Caco-2 (cell line): ENCODE measurements at regions not wholly inside any gene's neighbourhood (a gene's known extent, or its start where the extent isn't known, plus 50 kb on each side); places are given as distances from the start of the nearest gene placed in this dataset.

Source experiments
- BruUV-seq: library from RNA; stranded (reverse); fragments of 400-500 nt; replicated peaks from 2 replicates; lab custom pipeline; 2021; lab: Mats Ljungman, UMichigan
- CTCF ChIA-PET: fragments of 300-600 bp; sonication (Branson Sonifier 250); formaldehyde crosslinking; loops from one replicate; lab custom pipeline; 2022; ENCODE audit warnings: antibody characterized with exemption; lab: Charles Lee
- POLR2A ChIA-PET: fragments of 300-600 bp; sonication (Branson Sonifier 250); formaldehyde crosslinking; loops from one replicate; lab custom pipeline; 2022; ENCODE audit warnings: antibody characterized with exemption; lab: Charles Lee
- DNase-seq, 2 experiments: peaks; one replicate each; pipeline versions ENCODE4 v3.0.0 to v3.0.0-alpha.2; 2020 to 2022
- H3K27me3 ChIP-seq: replicated peaks from 2 replicates; pipeline ENCODE4 v1.6.0; 2011; ENCODE audit warnings: low read length; ENCODE audit not compliant: control insufficient read depth, insufficient read depth
- H3K36me3 ChIP-seq: 2 replicates; pipeline ENCODE4 v1.5.1; 2011; ENCODE audit warnings: low read length; ENCODE audit not compliant: control insufficient read depth, insufficient read depth
- H3K4me1 ChIP-seq: fragments of 250-450 bp; sonication (Bioruptor Pico); 2 replicates; pipeline ENCODE4 v1.5.1; 2020; ENCODE audit warnings: mild to moderate bottlenecking
- H3K4me3 ChIP-seq: 2 replicates; pipeline ENCODE4 v1.5.1; 2011; ENCODE audit warnings: low read depth, mild to moderate bottlenecking, control low read depth, low read length
- H3K9me3 ChIP-seq: fragments of 250-450 bp; sonication (Bioruptor Pico); 2 replicates; pipeline ENCODE4 v1.5.1; 2020; ENCODE audit warnings: mild to moderate bottlenecking, moderate library complexity
- H3K27ac Mint-ChIP-seq: one replicate; pipeline ENCODE4 v1.8.0; 2022; ENCODE audit warnings: mixed read lengths; ENCODE audit not compliant: unreplicated experiment
- H3K27me3 Mint-ChIP-seq: one replicate; pipeline ENCODE4 v1.8.0; 2022; ENCODE audit warnings: mixed read lengths; ENCODE audit not compliant: insufficient read depth, unreplicated experiment
- H3K36me3 Mint-ChIP-seq: one replicate; pipeline ENCODE4 v1.8.0; 2022; ENCODE audit warnings: mild to moderate bottlenecking, mixed read lengths; ENCODE audit not compliant: insufficient read depth, unreplicated experiment
- H3K4me1 Mint-ChIP-seq: one replicate; pipeline ENCODE4 v1.8.0; 2022; ENCODE audit warnings: low read depth, mixed read lengths; ENCODE audit not compliant: unreplicated experiment
- H3K4me3 Mint-ChIP-seq: one replicate; pipeline ENCODE4 v1.8.0; 2022; ENCODE audit warnings: mild to moderate bottlenecking, moderate library complexity, mixed read lengths; ENCODE audit not compliant: unreplicated experiment
- H3K9me3 Mint-ChIP-seq: one replicate; pipeline ENCODE4 v1.8.0; 2022; ENCODE audit warnings: mixed read lengths; ENCODE audit not compliant: unreplicated experiment
- CTCF ChIP-seq, 2 experiments: fragments of 200-600 bp in 1 of 2; IDR thresholded peaks; 1 replicate in 1 of 2; 2 replicates in 1 of 2; pipeline versions ENCODE4 v1.5.1 to v1.8.0; 2011 to 2022; ENCODE audit warnings: antibody characterized with exemption in 1 of 2, control low read depth in 1 of 2, inconsistent platforms in 1 of 2, low read depth in 1 of 2, low read length in 1 of 2, mild to moderate bottlenecking in 1 of 2, moderate library complexity in 1 of 2; ENCODE audit not compliant: insufficient read depth in 1 of 2, severe bottlenecking in 1 of 2, unreplicated experiment in 1 of 2
- intact Hi-C: fragments of 100-400 bp; cut with micrococcal nuclease; formaldehyde crosslinking; loops from one replicate; pipeline ENCODE4 v1.10.0; 2022; ENCODE audit not compliant: unreplicated experiment

DNA sequence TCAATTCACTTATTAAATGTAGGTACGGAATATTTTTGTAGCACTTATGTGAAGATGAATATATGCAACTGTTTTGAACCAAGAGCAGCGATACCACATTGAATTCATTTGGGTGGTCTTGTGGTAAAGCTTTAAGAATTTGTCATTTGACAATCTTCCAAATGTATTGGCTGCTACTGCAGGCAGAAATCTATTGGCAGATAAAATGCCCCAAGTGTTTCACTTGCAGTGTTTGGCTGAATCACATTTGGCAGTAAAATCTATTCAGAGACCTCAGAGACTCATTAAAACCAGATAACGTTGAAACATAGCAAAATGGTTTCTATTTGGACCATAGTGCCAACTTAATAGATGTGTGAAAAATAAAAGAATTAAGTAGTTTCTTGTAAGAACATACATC lies 303.4 kb downstream of the FGF13 start:
- H3K4me3 ChIP-seq, result no peak overlapping the region
- no peaks in the 10 kb centered on the region for H3K27me3 ChIP-seq
- no peak overlapping the region for H3K4me3 Mint-ChIP-seq
- no peak for TF ChIP-seq CTCF (IDR thresholded peaks at IDR 0.05; ENCODE audit: insufficient read depth in 1 of 2, low read depth in 1 of 2, low read length in 1 of 2, severe bottlenecking in 1 of 2, unreplicated experiment in 1 of 2)
- intact Hi-C loops, result no loop called here
- no peaks in the 10 kb centered on the region for H3K27me3 Mint-ChIP-seq
- H3K4me1 ChIP-seq, result no peaks in the 10 kb centered on the region
- ChIA-PET CTCF (no interaction called here), POLR2A (no interaction called here)
- H3K36me3 ChIP-seq, result no peaks in the 10 kb centered on the region
- no peak for DNase-seq
- BruUV-seq, result no TSS peak
- no peaks in the 10 kb centered on the region for H3K9me3 ChIP-seq
- H3K27ac Mint-ChIP-seq, result no peak overlapping the region
- no peaks in the 10 kb centered on the region for H3K9me3 Mint-ChIP-seq
- H3K36me3 Mint-ChIP-seq, result no peaks in the 10 kb centered on the region
- H3K4me1 Mint-ChIP-seq, result no peaks in the 10 kb centered on the region

- no peak overlapping the region for H3K4me3 ChIP-seq
- no peaks in the 10 kb centered on the region for H3K27me3 ChIP-seq
- H3K36me3 ChIP-seq, result no peaks in the 10 kb centered on the region
- Mint-ChIP-seq H3K36me3 (no peaks in the 10 kb centered on the region), H3K4me1 (no peaks in the 10 kb centered on the region), H3K27me3 (no peaks in the 10 kb centered on the region), H3K4me3 (no peak overlapping the region), H3K9me3 (no peaks in the 10 kb centered on the region), H3K27ac (no peak overlapping the region)
- no peak for DNase-seq
- ChIA-PET CTCF (no interaction called here), POLR2A (no interaction called here)
- no TSS peak for BruUV-seq
- H3K4me1 ChIP-seq, result no peaks in the 10 kb centered on the region
- intact Hi-C loops, result no loop called here
- no peak for TF ChIP-seq CTCF (IDR thresholded peaks at IDR 0.05; ENCODE audit: insufficient read depth in 1 of 2, low read depth in 1 of 2, low read length in 1 of 2, severe bottlenecking in 1 of 2, unreplicated experiment in 1 of 2)
- H3K9me3 ChIP-seq, result no peaks in the 10 kb centered on the region
Observed at GRCh38 chrX:138411048-138411447, 300.5 kb downstream of the FGF13 start.
